SU-DHL-6 (cell line): ENCODE measurements at regions not wholly inside any gene's neighbourhood (a gene's known extent, or its start where the extent isn't known, plus 50 kb on each side); places are given as distances from the start of the nearest gene placed in this dataset.

Experiments used
- H2AFZ ChIP-seq: fragments of 200-600 bp; sonication (generic); 2 replicates; pipeline ENCODE4 v1.6.1; 2014; ENCODE audit warnings: low read depth, mild to moderate bottlenecking, moderate library complexity, mixed read lengths, antibody characterized with exemption, low read length; ENCODE audit not compliant: severe bottlenecking
- H3F3A ChIP-seq: fragments of 200-600 bp; shearing (Covaris generic); 2 replicates; pipeline ENCODE4 v1.6.0; 2016; ENCODE audit warnings: antibody characterized with exemption, mild to moderate bottlenecking; ENCODE audit not compliant: insufficient read depth
- H3K27ac ChIP-seq: fragments of 200-600 bp; sonication (generic); 2 replicates; pipeline ENCODE4 v1.5.1; 2016; ENCODE audit warnings: low read depth, mild to moderate bottlenecking, low read length, moderate library complexity, mixed read lengths
- H3K27me3 ChIP-seq: fragments of 200-600 bp; sonication (generic), shearing (Covaris generic); 2 replicates; pipeline ENCODE4 v1.6.0; 2014; ENCODE audit warnings: mild to moderate bottlenecking, low read length
- H3K36me3 ChIP-seq: fragments of 200-600 bp; sonication (generic); 2 replicates; pipeline ENCODE4 v1.6.1; 2014; ENCODE audit warnings: mild to moderate bottlenecking, low read length, mixed read lengths
- H3K4me2 ChIP-seq: fragments of 300-600, 200-600 bp; shearing (Covaris generic), sonication (generic); 2 replicates; pipeline ENCODE4 v1.6.0; 2014; ENCODE audit warnings: low read length, low read depth, mild to moderate bottlenecking; ENCODE audit not compliant: poor library complexity, severe bottlenecking
- H3K4me3 ChIP-seq: fragments of 200-600 bp; sonication (generic); 2 replicates; pipeline ENCODE4 v1.5.1; 2014; ENCODE audit warnings: antibody characterized with exemption, low read length, mild to moderate bottlenecking, mixed read lengths; ENCODE audit not compliant: insufficient read depth, poor library complexity, severe bottlenecking
- H3K79me2 ChIP-seq: fragments of 200-600 bp; sonication (generic); 2 replicates; pipeline ENCODE4 v1.6.1; 2014; ENCODE audit warnings: mild to moderate bottlenecking, low read length, moderate library complexity; ENCODE audit not compliant: insufficient read depth
- H3K9ac ChIP-seq: fragments of 200-600 bp; sonication (generic); 2 replicates; pipeline ENCODE4 v1.7.0; 2014; ENCODE audit warnings: mild to moderate bottlenecking, low read length
- H3K9me2 ChIP-seq: fragments of 200-600 bp; sonication (generic); replicated peaks from 2 replicates; pipeline ENCODE4 v1.6.1; 2014; ENCODE audit warnings: low read length; ENCODE audit not compliant: insufficient read depth
- H3K9me3 ChIP-seq: fragments of 200-600 bp; sonication (generic); 2 replicates; pipeline ENCODE4 v1.6.1; 2014; ENCODE audit warnings: low read length, mixed read lengths; ENCODE audit not compliant: insufficient read depth
- H4K20me1 ChIP-seq: fragments of 200-600 bp; sonication (generic); 2 replicates; pipeline ENCODE4 v1.6.1; 2014; ENCODE audit warnings: low read depth, mild to moderate bottlenecking, antibody characterized with exemption, low read length, moderate library complexity, mixed read lengths
- CTCF ChIP-seq: fragments of 200-600 bp; sonication (generic); IDR thresholded peaks from one replicate; pipeline ENCODE4 v1.5.1; 2017; ENCODE audit warnings: antibody characterized with exemption, mild to moderate bottlenecking, low read length, moderate library complexity; ENCODE audit not compliant: insufficient read depth, poor library complexity, severe bottlenecking
- EZH2phosphoT487 ChIP-seq: fragments of 200-600 bp; sonication (generic), shearing (Covaris generic); conservative IDR thresholded peaks from 2 replicates; pipeline ENCODE4 v1.6.1; 2018; ENCODE audit warnings: mild to moderate bottlenecking, antibody characterized with exemption, low read length, moderate library complexity, mixed read lengths

GRCh38 chr13:21320642-21321034, 138.5 kb downstream of the ZDHHC20 start:
- H3K9ac ChIP-seq = no peak overlapping the region
- H3K9me3 ChIP-seq = no peaks in the 10 kb centered on the region
- H4K20me1 ChIP-seq = no peaks in the 10 kb centered on the region
- H3K4me3 ChIP-seq = no peak overlapping the region
- no peaks in the 10 kb centered on the region for H3K79me2 ChIP-seq
- no peak overlapping the region for H3K27ac ChIP-seq
- H3K4me2 ChIP-seq = no peak overlapping the region
- no peaks in the 10 kb centered on the region for H3K27me3 ChIP-seq
- no peaks in the 10 kb centered on the region for H3K9me2 ChIP-seq
- H3K36me3 ChIP-seq = no peaks in the 10 kb centered on the region
- H2AFZ ChIP-seq = no peak overlapping the region
- H3F3A ChIP-seq = no peaks in the 10 kb centered on the region
- TF ChIP-seq CTCF (no peak), EZH2phosphoT487 (no peak)

GRCh38 chr13:21321269-21321668, 137.8 kb downstream of the ZDHHC20 start:
- H2AFZ ChIP-seq = no peak overlapping the region
- H3K4me2 ChIP-seq = no peak overlapping the region
- H4K20me1 ChIP-seq = no peaks in the 10 kb centered on the region
- no peak overlapping the region for H3K27ac ChIP-seq
- H3K4me3 ChIP-seq = no peak overlapping the region
- no peaks in the 10 kb centered on the region for H3F3A ChIP-seq
- no peaks in the 10 kb centered on the region for H3K36me3 ChIP-seq
- H3K27me3 ChIP-seq = no peaks in the 10 kb centered on the region
- no peaks in the 10 kb centered on the region for H3K9me3 ChIP-seq
- no peaks in the 10 kb centered on the region for H3K9me2 ChIP-seq
- no peak overlapping the region for H3K9ac ChIP-seq
- TF ChIP-seq EZH2phosphoT487 (no peak), CTCF (no peak)
- no peaks in the 10 kb centered on the region for H3K79me2 ChIP-seq

- Histone ChIP-seq H3K27ac (no peak overlapping the region), H3F3A (no peaks in the 10 kb centered on the region), H3K4me3 (no peak overlapping the region), H2AFZ (no peak overlapping the region), H3K9ac (no peak overlapping the region), H3K79me2 (no peaks in the 10 kb centered on the region), H3K9me3 (no peaks in the 10 kb centered on the region), H3K27me3 (no peaks in the 10 kb centered on the region), H3K36me3 (no peaks in the 10 kb centered on the region), H4K20me1 (no peaks in the 10 kb centered on the region), H3K9me2 (no peaks in the 10 kb centered on the region), H3K4me2 (no peak overlapping the region)
- TF ChIP-seq CTCF (no peak), EZH2phosphoT487 (no peak)
Measured at GRCh38 chr13:21322327-21322965, 136.7 kb downstream of the ZDHHC20 start.
